Common myeloid progenitor, CD34-positive (primary cell): ENCODE measurements at regions not wholly inside any gene's neighbourhood (a gene's known extent, or its start where the extent isn't known, plus 50 kb on each side); places are given as distances from the start of the nearest gene placed in this dataset.
"Not testable (repeated sequence)": the region's sequence is repeated elsewhere in the genome, so short reads cannot be mapped to it uniquely, and the experiment has no call there.

Experiments
- CTCF ChIA-PET: fragments of 350-600 bp; sonication (Branson Sonifier 250); formaldehyde crosslinking; loops from one replicate; lab custom pipeline; 2021; ENCODE audit warnings: antibody characterized with exemption; lab: Charles Lee
- POLR2A ChIA-PET: fragments of 350-600 bp; sonication (Branson Sonifier 250); formaldehyde crosslinking; loops from one replicate; lab custom pipeline; 2021; ENCODE audit warnings: antibody characterized with exemption; lab: Charles Lee
- DNase-seq, 3 donors: peaks; one replicate each; pipeline versions ENCODE4 v3.0.0 to v3.0.0-alpha.2; 2013
- H3K27ac ChIP-seq, 2 experiments: 1 replicate in 1 of 2; 2 replicates in 1 of 2; pipeline ENCODE4 v1.7.0; 2013; ENCODE audit warnings: inconsistent platforms in 2 of 2, low read length in 2 of 2, mild to moderate bottlenecking in 2 of 2, low read depth in 1 of 2, moderate library complexity in 1 of 2; ENCODE audit not compliant: severe bottlenecking in 2 of 2, insufficient read depth in 1 of 2, poor library complexity in 1 of 2
- H3K27me3 ChIP-seq, 5 experiments: replicated peaks in 2 of 5; 1 replicate in 3 of 5; 2 replicates in 2 of 5; pipeline versions ENCODE4 v1.6.1 to v1.7.0; 2013; ENCODE audit warnings: low read length in 4 of 5, mild to moderate bottlenecking in 2 of 5, moderate library complexity in 2 of 5, inconsistent platforms in 1 of 5; ENCODE audit not compliant: insufficient read depth in 5 of 5, control insufficient read depth in 4 of 5
- H3K36me3 ChIP-seq, 4 experiments: 1 replicate in 2 of 4; 2 replicates in 2 of 4; pipeline versions ENCODE4 v1.6.1 to v1.7.0; 2013; ENCODE audit warnings: low read length in 3 of 4, control low read depth in 1 of 4, mild to moderate bottlenecking in 1 of 4; ENCODE audit not compliant: control insufficient read depth in 4 of 4, insufficient read depth in 4 of 4
- H3K4me1 ChIP-seq, 4 experiments: 1 replicate in 3 of 4; 2 replicates in 1 of 4; pipeline versions ENCODE4 v1.6.1 to v1.7.1; 2013; ENCODE audit warnings: low read length in 3 of 4, mild to moderate bottlenecking in 3 of 4, control low read depth in 1 of 4, inconsistent platforms in 1 of 4, moderate library complexity in 1 of 4; ENCODE audit not compliant: control insufficient read depth in 4 of 4, insufficient read depth in 4 of 4; ENCODE audit errors: control extremely low read depth in 1 of 4
- H3K4me3 ChIP-seq, 7 experiments: 1 replicate in 4 of 7; 2 replicates in 3 of 7; pipeline versions ENCODE4 v1.5.1 to v1.7.0; 2013; ENCODE audit warnings: mild to moderate bottlenecking in 7 of 7, low read length in 6 of 7, moderate library complexity in 6 of 7, inconsistent platforms in 2 of 7, low read depth in 2 of 7, control low read depth in 1 of 7; ENCODE audit not compliant: insufficient read depth in 4 of 7, control insufficient read depth in 1 of 7; ENCODE audit errors: extremely low read depth in 1 of 7
- H3K9me3 ChIP-seq, 5 experiments: 1 replicate in 4 of 5; 2 replicates in 1 of 5; pipeline versions ENCODE4 v1.6.1 to v1.7.1; 2013; ENCODE audit warnings: low read length in 4 of 5, mild to moderate bottlenecking in 2 of 5, inconsistent platforms in 1 of 5, low read depth in 1 of 5, moderate library complexity in 1 of 5; ENCODE audit not compliant: control insufficient read depth in 4 of 5, insufficient read depth in 2 of 5; ENCODE audit errors: control extremely low read depth in 1 of 5
- WGBS: methylation state at CpG from one replicate; pipeline ENCODE4 v1.1.5; 2013; ENCODE audit not compliant: insufficient coverage; 5-methylcytosine and 5-hydroxymethylcytosine counted together

DNA sequence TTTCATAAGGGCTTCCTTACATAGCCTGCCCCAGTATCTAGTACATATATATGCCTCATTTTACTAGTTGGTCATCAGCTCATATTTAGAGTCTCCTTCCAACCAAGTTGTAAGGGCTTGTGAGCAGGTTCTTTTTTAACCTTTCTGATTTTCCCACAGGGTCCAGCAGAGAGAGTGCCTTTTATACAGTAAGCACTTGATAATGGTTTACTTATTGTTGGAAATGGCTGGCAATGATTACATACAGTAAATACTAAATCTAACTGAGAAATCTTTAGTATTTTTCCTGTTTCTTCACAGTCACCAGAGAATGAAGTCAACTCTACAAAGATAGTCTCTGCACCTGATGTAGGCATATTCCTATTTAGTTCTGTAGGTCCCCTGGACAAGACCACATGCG lies 135.1 kb upstream of the B3GAT2 start:
- H3K9me3 ChIP-seq, result peaks cover 0 to 2% (median 0%) of the 10 kb centered on the region in 5 experiments
- H3K4me3 ChIP-seq, result no peak overlapping the region
- no peaks in the 10 kb centered on the region for H3K27me3 ChIP-seq
- no peak for DNase-seq
- CTCF ChIA-PET, result no interaction called here
- 100% methylated on average over 1 of the region's 1 CpG for WGBS
- POLR2A ChIA-PET, result no interaction called here
- no peaks in the 10 kb centered on the region for H3K36me3 ChIP-seq
- H3K4me1 ChIP-seq, result peaks cover 0 to 10% (median 0%) of the 10 kb centered on the region in 4 experiments
- H3K27ac ChIP-seq, result no peak overlapping the region

- POLR2A ChIA-PET, H3K4me1 ChIP-seq, CTCF ChIA-PET, H3K4me3 ChIP-seq, H3K36me3 ChIP-seq, H3K27ac ChIP-seq, H3K27me3 ChIP-seq: not testable (repeated sequence)
- WGBS, result no CpG with 5 or more reads among the region's 2 CpGs
- H3K9me3 ChIP-seq, result peaks cover 0 to 20% (median 2%) of the 10 kb centered on the region in 5 experiments
- peak in 1 of 3 donors; percentile 28 for DNase-seq
These were observed 140.4 kb upstream of the B3GAT2 start for GRCh38 chr6:71097264-71097663.

DNA sequence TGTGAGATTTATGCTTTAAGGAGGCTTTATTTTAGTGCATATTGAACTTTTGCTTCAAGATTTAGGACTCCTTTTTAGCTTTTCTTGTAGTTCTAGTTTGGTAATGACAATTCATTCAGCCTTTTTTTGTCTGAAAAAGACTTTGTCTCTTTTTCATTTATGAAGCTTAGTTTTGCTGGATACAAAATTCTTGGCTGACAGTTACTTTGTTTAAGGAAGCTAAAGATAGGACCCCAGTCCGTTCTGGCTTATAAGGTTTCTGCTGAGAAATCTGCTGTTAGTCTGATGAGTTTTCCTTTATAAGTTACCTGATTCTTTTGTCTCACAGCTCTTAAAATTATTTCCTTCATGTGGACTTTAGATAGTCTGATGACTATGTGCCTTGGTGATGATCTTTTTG lies 142.8 kb upstream of the B3GAT2 start:
- CTCF ChIA-PET, result no interaction called here
- peaks cover 0 to 20% (median 5%) of the 10 kb centered on the region in 5 experiments for H3K9me3 ChIP-seq
- 83% methylated on average over 1 of the region's 1 CpG for WGBS

GRCh38 chr6:71103130-71103529 lies 146.3 kb upstream of the B3GAT2 start:
- Histone ChIP-seq H3K4me1 (peaks cover 0 to 18% (median 10%) of the 10 kb centered on the region in 4 experiments), H3K4me3 (no peak overlapping the region), H3K27me3 (no peaks in the 10 kb centered on the region), H3K9me3 (peaks cover 0 to 16% (median 5%) of the 10 kb centered on the region in 5 experiments), H3K27ac (no peak overlapping the region), H3K36me3 (no peaks in the 10 kb centered on the region)
- DNase-seq, result no peak
- ChIA-PET CTCF (no interaction called here), POLR2A (no interaction called here)
- 95% methylated on average over 2 of the region's 2 CpGs for WGBS

More for the DNA sequence above, 142.8 kb upstream of the B3GAT2 start:
- Histone ChIP-seq H3K36me3 (no peaks in the 10 kb centered on the region), H3K27ac (no peak overlapping the region), H3K27me3 (no peaks in the 10 kb centered on the region), H3K4me1 (no peaks in the 10 kb centered on the region), H3K4me3 (no peak overlapping the region)
- no peak for DNase-seq
- POLR2A ChIA-PET, result no interaction called here

DNA sequence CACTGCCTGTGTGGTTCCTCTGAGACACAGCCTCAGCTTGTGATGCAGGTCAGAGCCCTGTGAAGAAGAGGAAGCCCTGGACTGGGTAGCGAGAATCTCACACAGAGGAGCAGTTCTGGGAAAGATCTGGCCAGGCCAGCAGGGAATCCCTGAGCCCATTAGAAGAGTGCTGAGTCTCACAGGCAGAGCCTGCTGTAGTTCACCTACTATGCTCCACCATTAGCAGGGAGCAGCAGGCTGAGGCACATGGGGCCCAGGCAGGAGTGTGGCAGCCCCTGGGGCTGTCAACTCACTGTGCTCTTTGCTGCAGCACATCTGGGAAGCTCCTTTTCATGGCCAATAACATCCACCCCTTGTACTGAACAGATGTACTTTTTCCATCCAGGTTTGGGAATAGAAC lies 146.8 kb upstream of the B3GAT2 start:
- no peaks in the 10 kb centered on the region for H3K27me3 ChIP-seq
- WGBS, result 100% methylated on average over 1 of the region's 1 CpG
- peaks cover 0 to 14% (median 5%) of the 10 kb centered on the region in 5 experiments for H3K9me3 ChIP-seq
- H3K4me1 ChIP-seq, result peaks cover 0 to 18% (median 10%) of the 10 kb centered on the region in 4 experiments
- H3K4me3 ChIP-seq, result no peak overlapping the region
- ChIA-PET CTCF (no interaction called here), POLR2A (no interaction called here)
- H3K27ac ChIP-seq, result no peak overlapping the region
- DNase-seq, result no peak
- H3K36me3 ChIP-seq, result no peaks in the 10 kb centered on the region

DNA sequence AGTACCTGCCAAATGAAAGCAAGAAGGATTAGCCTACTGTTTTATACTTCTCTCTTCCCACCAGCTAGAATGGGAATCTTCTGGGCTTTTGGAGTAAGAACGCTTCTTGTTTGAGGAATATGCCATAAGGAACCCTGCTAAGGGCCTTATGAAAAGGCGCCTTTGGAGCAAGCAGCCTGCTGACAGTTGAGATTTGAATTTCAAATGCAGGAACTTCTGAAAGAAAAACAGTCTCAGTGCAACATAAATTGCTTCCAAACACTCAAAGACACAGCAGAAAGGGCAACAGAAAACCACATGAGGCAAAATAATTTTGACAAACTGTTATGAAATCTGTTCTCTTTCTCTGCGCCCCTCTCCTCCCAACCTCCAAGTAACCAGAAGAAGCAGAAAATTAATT lies 149.4 kb upstream of the B3GAT2 start:
- POLR2A ChIA-PET, result no interaction called here
- peaks cover 0 to 18% (median 10%) of the 10 kb centered on the region in 4 experiments for H3K4me1 ChIP-seq
- peaks cover 0 to 3% (median 0%) of the 10 kb centered on the region in 5 experiments for H3K9me3 ChIP-seq
- H3K4me3 ChIP-seq, result no peak overlapping the region
- no peaks in the 10 kb centered on the region for H3K27me3 ChIP-seq
- no peak for DNase-seq
- CTCF ChIA-PET, result no interaction called here
- H3K27ac ChIP-seq, result no peak overlapping the region
- H3K36me3 ChIP-seq, result no peaks in the 10 kb centered on the region
- WGBS, result 100% methylated on average over 1 of the region's 3 CpGs

DNA sequence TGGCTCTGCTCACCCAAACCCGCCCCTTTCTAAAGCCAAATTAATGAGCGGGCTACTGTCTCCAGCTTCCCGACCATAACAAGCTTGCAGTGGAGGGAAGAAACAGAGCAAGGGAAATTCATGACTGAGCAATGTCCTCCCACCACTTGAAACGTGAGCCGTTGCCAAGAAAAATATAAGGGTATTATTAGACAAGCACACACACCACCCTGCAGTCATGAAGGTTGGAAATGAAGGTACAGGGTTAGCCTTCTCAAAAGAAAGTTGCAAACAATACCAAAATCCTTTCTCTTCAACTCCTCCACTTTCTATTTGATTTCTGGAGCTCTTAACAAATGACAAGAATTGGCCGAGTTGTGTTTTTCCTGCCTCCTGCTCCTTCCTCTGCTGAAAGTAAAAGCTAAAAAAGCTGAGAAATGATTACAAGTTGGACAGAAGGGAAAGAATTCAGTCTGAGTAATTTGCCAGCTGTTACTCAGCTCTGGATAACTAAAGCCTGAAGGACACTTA lies 151.1 kb upstream of the B3GAT2 start:
- DNase-seq, result no peak
- H3K27me3 ChIP-seq, result no peaks in the 10 kb centered on the region
- POLR2A ChIA-PET, result no interaction called here
- H3K36me3 ChIP-seq, result no peaks in the 10 kb centered on the region
- H3K9me3 ChIP-seq, result peaks cover 0 to 3% (median 0%) of the 10 kb centered on the region in 5 experiments
- WGBS, result 51% methylated on average over 3 of the region's 6 CpGs
- H3K4me3 ChIP-seq, result peak overlapping the region in 2 of 7 experiments; percentile 37 to 43
- CTCF ChIA-PET, result no interaction called here
- H3K4me1 ChIP-seq, result peaks cover 0 to 18% (median 10%) of the 10 kb centered on the region in 4 experiments
- H3K27ac ChIP-seq, result no peak overlapping the region
